Nucleus accumbens (tissue), 56 donors: ENCODE measurements at regions not wholly inside any gene's neighbourhood (a gene's known extent, or its start where the extent isn't known, plus 50 kb on each side); places are given as distances from the start of the nearest gene placed in this dataset.
A peak's percentile ranks its signal among the peaks of the same experiment; 100 is the strongest.

Experiments used
- DNase-seq, 56 donors: peaks; one replicate each; lab custom pipeline; 2025; lab: John Stamatoyannopoulos, UW

- no peak for DNase-seq
These were observed 116.5 kb upstream of the ADAMTS18 start for GRCh38 chr16:77551357-77551756.

GRCh38 chr16:77553130-77553529, 118.3 kb upstream of the ADAMTS18 start:
- DNase-seq: no peak

- DNase-seq: no peak
These were observed 120.3 kb upstream of the ADAMTS18 start for GRCh38 chr16:77555126-77555525.

GRCh38 chr16:77555791-77556190, 121.0 kb upstream of the ADAMTS18 start:
- no peak for DNase-seq

- no peak for DNase-seq
These were observed 121.5 kb upstream of the ADAMTS18 start for GRCh38 chr16:77556201-77556873.

- no peak for DNase-seq
These were observed 122.6 kb upstream of the ADAMTS18 start for GRCh38 chr16:77557385-77557784.

GRCh38 chr16:77558786-77559185, 124.0 kb upstream of the ADAMTS18 start:
- no peak for DNase-seq

GRCh38 chr16:77562497-77562896, 127.7 kb upstream of the ADAMTS18 start:
- no peak for DNase-seq

- DNase-seq: no peak
These were observed 130.1 kb upstream of the ADAMTS18 start for GRCh38 chr16:77564791-77565390.

GRCh38 chr16:77569406-77569805, 134.6 kb upstream of the ADAMTS18 start:
- DNase-seq: no peak

GRCh38 chr16:77570574-77570973, 135.7 kb upstream of the ADAMTS18 start:
- DNase-seq: no peak

- DNase-seq: no peak
These were observed 136.5 kb upstream of the ADAMTS18 start for GRCh38 chr16:77571115-77571862.

- DNase-seq: no peak
These were observed 140.2 kb upstream of the ADAMTS18 start for GRCh38 chr16:77574867-77575624.

GRCh38 chr16:77579351-77579891, 142.9 kb upstream of the NUDT7 start:
- no peak for DNase-seq

GRCh38 chr16:77581706-77582105, 140.6 kb upstream of the NUDT7 start:
- no peak for DNase-seq

GRCh38 chr16:77584205-77584859, 138.0 kb upstream of the NUDT7 start:
- DNase-seq: peak in 28 of 56 donors; percentile 1 to 61 (median 11)

GRCh38 chr16:77585379-77586251, 136.7 kb upstream of the NUDT7 start:
- peak in 11 of 56 donors; percentile 0 to 42 (median 5) for DNase-seq

- DNase-seq: no peak
These were observed 133.9 kb upstream of the NUDT7 start for GRCh38 chr16:77588389-77588788.
